GM23338 (cell line): ENCODE measurements at regions not wholly inside any gene's neighbourhood (a gene's known extent, or its start where the extent isn't known, plus 50 kb on each side); places are given as distances from the start of the nearest gene placed in this dataset.

Experiments
- ATAC-seq: fragments of 200-7000 bp; cut with Tn5 transposase; 3 replicates; pipeline ENCODE4 v1.9.1; 2020
- DNase-seq: peaks from one replicate; pipeline ENCODE4 v3.0.0-alpha.2; 2015; ENCODE audit warnings: low spot score
- H2AFZ ChIP-seq: fragments of 200-600 bp; sonication (generic); 2 replicates; pipeline ENCODE4 v1.8.0; 2016; ENCODE audit warnings: antibody characterized with exemption, mild to moderate bottlenecking, moderate library complexity
- H3F3A ChIP-seq: fragments of 200-600 bp; sonication (generic); replicated peaks from 2 replicates; pipeline ENCODE4 v1.8.0; 2017; ENCODE audit warnings: antibody characterized with exemption, mixed run types, low read depth
- H3K27ac ChIP-seq: fragments of 200-600 bp; sonication (generic); 2 replicates; pipeline ENCODE4 v1.6.1; 2016; ENCODE audit warnings: low read depth
- H3K27me3 ChIP-seq: fragments of 200-600 bp; sonication (generic); 2 replicates; pipeline ENCODE4 v1.8.0; 2016; ENCODE audit warnings: mild to moderate bottlenecking, mixed run types, moderate library complexity; ENCODE audit not compliant: insufficient read depth
- H3K36me3 ChIP-seq: fragments of 200-600 bp; sonication (generic); 2 replicates; pipeline ENCODE4 v1.8.0; 2016; ENCODE audit warnings: mild to moderate bottlenecking; ENCODE audit not compliant: insufficient read depth
- H3K4me1 ChIP-seq: fragments of 200-600 bp; sonication (generic); 2 replicates; pipeline ENCODE4 v1.8.0; 2016; ENCODE audit warnings: mild to moderate bottlenecking, moderate library complexity; ENCODE audit not compliant: insufficient read depth
- H3K4me2 ChIP-seq: fragments of 200-600 bp; sonication (generic); 2 replicates; pipeline ENCODE4 v1.7.1; 2017; ENCODE audit warnings: mixed run types
- H3K4me3 ChIP-seq: fragments of 200-600 bp; sonication (generic); 2 replicates; pipeline ENCODE4 v1.6.1; 2016; ENCODE audit warnings: mixed run types
- H3K79me2 ChIP-seq: fragments of 200-600 bp; sonication (generic); replicated peaks from 2 replicates; pipeline ENCODE4 v1.8.0; 2017; ENCODE audit warnings: mild to moderate bottlenecking; ENCODE audit not compliant: insufficient read depth
- H3K9me2 ChIP-seq: fragments of 200-600 bp; sonication (generic); 2 replicates; pipeline ENCODE4 v1.8.0; 2017; ENCODE audit not compliant: insufficient read depth
- H4K20me1 ChIP-seq: fragments of 200-600 bp; sonication (generic); replicated peaks from 2 replicates; pipeline ENCODE4 v1.8.0; 2017; ENCODE audit warnings: mild to moderate bottlenecking; ENCODE audit not compliant: insufficient read depth
- H3K27ac Mint-ChIP-seq: 2 replicates; pipeline ENCODE4 v1.8.0; 2020; ENCODE audit warnings: inconsistent platforms, mild to moderate bottlenecking, moderate library complexity, mixed read lengths
- H3K27me3 Mint-ChIP-seq: 3 replicates; pipeline ENCODE4 v1.8.0; 2022; ENCODE audit warnings: low read depth, mild to moderate bottlenecking, moderate library complexity, mixed read lengths, inconsistent platforms; ENCODE audit not compliant: insufficient read depth, poor library complexity
- H3K36me3 Mint-ChIP-seq: 3 replicates; pipeline ENCODE4 v1.8.0; 2021; ENCODE audit warnings: low read depth, mild to moderate bottlenecking, inconsistent platforms, moderate library complexity, mixed read lengths
- H3K4me1 Mint-ChIP-seq: 3 replicates; pipeline ENCODE4 v1.8.0; 2020; ENCODE audit warnings: mild to moderate bottlenecking, inconsistent platforms, mixed read lengths
- H3K4me3 Mint-ChIP-seq: 3 replicates; pipeline ENCODE4 v1.8.0; 2021; ENCODE audit warnings: moderate library complexity, mild to moderate bottlenecking, inconsistent platforms, mixed read lengths
- H3K9me3 Mint-ChIP-seq: 3 replicates; pipeline ENCODE4 v1.8.0; 2020; ENCODE audit warnings: moderate library complexity, mild to moderate bottlenecking, inconsistent platforms, mixed read lengths
- CREB1 ChIP-seq: fragments of 250-450 bp; sonication (Bioruptor Pico); IDR thresholded peaks from 2 replicates; pipeline ENCODE4 v1.5.0; 2020; ENCODE audit warnings: low read depth, mild to moderate bottlenecking, moderate library complexity
- EZH2 ChIP-seq: fragments of 200-600 bp; sonication (generic); IDR thresholded peaks from one replicate; pipeline ENCODE4 v1.8.0; 2017; ENCODE audit warnings: antibody characterized with exemption, mild to moderate bottlenecking, low read depth; ENCODE audit not compliant: unreplicated experiment
- JUNB ChIP-seq: IDR thresholded peaks from one replicate; pipeline ENCODE4 v1.6.1; 2016; ENCODE audit warnings: antibody characterized with exemption; ENCODE audit not compliant: unreplicated experiment
- NANOG ChIP-seq: IDR thresholded peaks from 2 replicates; pipeline ENCODE4 v1.6.1; 2016; ENCODE audit warnings: antibody characterized with exemption, borderline replicate concordance
- POLR2AphosphoS5 ChIP-seq: IDR thresholded peaks from 2 replicates; pipeline ENCODE4 v1.6.1; 2016; ENCODE audit warnings: antibody characterized with exemption, low read depth
- REST ChIP-seq: IDR thresholded peaks from one replicate; pipeline ENCODE4 v1.6.1; 2018; ENCODE audit warnings: antibody characterized with exemption; ENCODE audit not compliant: unreplicated experiment
- STAT1 ChIP-seq: IDR thresholded peaks from one replicate; pipeline ENCODE4 v1.6.1; 2016; ENCODE audit warnings: antibody characterized with exemption; ENCODE audit not compliant: unreplicated experiment
- ZNF114 ChIP-seq: fragments of 250-450 bp; sonication (Bioruptor Pico); IDR thresholded peaks from 2 replicates; pipeline ENCODE4 v1.5.0; 2020; ENCODE audit warnings: mild to moderate bottlenecking, moderate library complexity
- ZNF462 ChIP-seq: fragments of 250-450 bp; sonication (Bioruptor Pico); IDR thresholded peaks from 2 replicates; pipeline ENCODE4 v1.5.0; 2020; ENCODE audit warnings: mild to moderate bottlenecking, moderate library complexity
- TF ChIP-seq, protein P1 (sequence below): IDR thresholded peaks from 2 replicates; pipeline ENCODE4 v1.6.1; 2016; ENCODE audit warnings: antibody characterized with exemption

DNA sequence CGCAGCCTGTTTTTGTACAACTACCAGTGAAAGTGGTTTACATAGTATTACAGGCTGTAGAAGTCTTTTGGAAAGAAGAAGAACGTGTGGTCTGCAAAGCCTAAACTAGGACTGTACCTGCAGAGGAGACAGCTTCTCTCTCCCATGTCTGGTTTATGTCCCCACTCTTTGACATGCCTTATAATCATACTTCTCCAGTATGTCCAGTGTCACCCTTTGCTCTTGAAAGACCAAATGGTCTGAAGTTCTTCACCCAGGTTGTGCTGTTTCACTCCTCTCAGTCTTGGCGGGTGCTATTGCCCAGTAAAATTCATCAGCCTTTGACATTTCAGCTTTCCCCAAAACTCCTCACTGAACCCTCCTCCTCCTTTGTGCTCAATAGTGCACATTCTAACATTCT, 676.0 kb upstream of the TENM4 start:
- TF ChIP-seq CREB1: no peak
- Mint-ChIP-seq H3K27ac (no peak overlapping the region), H3K4me3 (no peak overlapping the region), H3K4me1 (peaks cover 2% of the 10 kb centered on the region; the same call in 2 of the 3 replicates), H3K36me3 (no peaks in the 10 kb centered on the region), H3K9me3 (no peaks in the 10 kb centered on the region; the same call in 2 of the 3 replicates), H3K27me3 (no peaks in the 10 kb centered on the region)
- Histone ChIP-seq H3K36me3 (no peaks in the 10 kb centered on the region), H3F3A (no peaks in the 10 kb centered on the region), H3K4me2 (no peak overlapping the region), H3K4me1 (no peaks in the 10 kb centered on the region), H2AFZ (peak overlapping the region; percentile 64), H3K9me2 (0 out of 2 replicates have a peak, but pooled peaks cover 5% of the 10 kb centered on the region), H3K4me3 (no peak overlapping the region), H4K20me1 (no peaks in the 10 kb centered on the region), H3K27me3 (no peaks in the 10 kb centered on the region), H3K79me2 (no peaks in the 10 kb centered on the region), H3K27ac (no peak overlapping the region)
- no peak for DNase-seq
- no peak for ATAC-seq

DNA sequence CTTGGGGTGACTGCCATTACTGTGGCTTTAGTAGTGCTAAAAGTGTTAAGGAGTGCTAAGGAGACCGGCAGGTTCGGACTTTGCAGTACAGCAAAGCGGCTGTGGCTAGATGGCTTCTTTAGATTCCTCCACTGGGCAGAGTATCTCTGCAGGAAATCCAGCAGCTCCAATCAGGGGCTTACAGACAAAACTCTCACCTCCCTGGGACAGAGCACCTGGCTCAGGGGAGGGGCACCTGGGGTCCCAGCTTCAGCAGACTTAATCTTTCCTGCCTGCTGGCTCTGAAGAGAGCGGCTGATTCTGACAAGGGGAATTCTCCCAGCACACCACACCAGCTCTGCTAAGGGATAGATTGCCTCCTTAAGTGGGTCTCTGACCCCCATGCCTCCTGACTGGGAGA, 668.8 kb upstream of the TENM4 start:
- no peaks in the 10 kb centered on the region for H3K79me2 ChIP-seq
- H3K27me3 ChIP-seq: no peaks in the 10 kb centered on the region
- no peaks in the 10 kb centered on the region for H3K4me1 ChIP-seq
- DNase-seq: no peak
- Mint-ChIP-seq H3K4me1 (peaks cover 4% of the 10 kb centered on the region; the same call in 2 of the 3 replicates), H3K4me3 (no peak overlapping the region), H3K36me3 (no peaks in the 10 kb centered on the region), H3K27me3 (no peaks in the 10 kb centered on the region), H3K27ac (no peak overlapping the region), H3K9me3 (no peaks in the 10 kb centered on the region; the same call in 2 of the 3 replicates)
- H3K27ac ChIP-seq: no peak overlapping the region
- no peaks in the 10 kb centered on the region for H3K36me3 ChIP-seq
- no peaks in the 10 kb centered on the region for H3F3A ChIP-seq
- peaks cover 12% of the 10 kb centered on the region; the same call in 1 of the 2 replicates for H3K9me2 ChIP-seq
- no peak overlapping the region for H3K4me3 ChIP-seq
- no peak overlapping the region for H3K4me2 ChIP-seq
- peak overlapping the region; percentile 80; the same call in 1 of the 2 replicates for H2AFZ ChIP-seq
- peak; percentile 31; the same call in 2 of the 3 replicates for ATAC-seq
- H4K20me1 ChIP-seq: no peaks in the 10 kb centered on the region
- TF ChIP-seq ZNF114 (CRISPR knock-in tag) (no peak), JUNB (no peak), STAT1 (no peak), REST (no peak), NANOG (no peak), POLR2AphosphoS5 (no peak), CREB1 (no peak), EZH2 (no peak), ZNF462 (CRISPR knock-in tag) (no peak)
- TF ChIP-seq, protein P1, sequence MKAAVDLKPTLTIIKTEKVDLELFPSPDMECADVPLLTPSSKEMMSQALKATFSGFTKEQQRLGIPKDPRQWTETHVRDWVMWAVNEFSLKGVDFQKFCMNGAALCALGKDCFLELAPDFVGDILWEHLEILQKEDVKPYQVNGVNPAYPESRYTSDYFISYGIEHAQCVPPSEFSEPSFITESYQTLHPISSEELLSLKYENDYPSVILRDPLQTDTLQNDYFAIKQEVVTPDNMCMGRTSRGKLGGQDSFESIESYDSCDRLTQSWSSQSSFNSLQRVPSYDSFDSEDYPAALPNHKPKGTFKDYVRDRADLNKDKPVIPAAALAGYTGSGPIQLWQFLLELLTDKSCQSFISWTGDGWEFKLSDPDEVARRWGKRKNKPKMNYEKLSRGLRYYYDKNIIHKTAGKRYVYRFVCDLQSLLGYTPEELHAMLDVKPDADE: no peak
